NCI-H2107 (cell line): ENCODE measurements at regions not wholly inside any gene's neighbourhood (a gene's known extent, or its start where the extent isn't known, plus 50 kb on each side); places are given as distances from the start of the nearest gene placed in this dataset.

Source experiments
- DNase-seq: peaks from one replicate; lab custom pipeline; 2025; lab: John Stamatoyannopoulos, UW

- no peak for DNase-seq
These were observed 176.1 kb upstream of the TNP1 start for GRCh38 chr2:217035967-217036366.

GRCh38 chr2:217033186-217033585 is 173.3 kb upstream of the TNP1 start:
- no peak for DNase-seq

- DNase-seq, result no peak
These were observed 171.6 kb upstream of the TNP1 start for GRCh38 chr2:217031445-217031844.

GRCh38 chr2:217030081-217030480 is 170.2 kb upstream of the TNP1 start:
- no peak for DNase-seq

GRCh38 chr2:217028128-217028527 is 168.3 kb upstream of the TNP1 start:
- DNase-seq, result no peak

- no peak for DNase-seq
These were observed 167.6 kb upstream of the TNP1 start for GRCh38 chr2:217027414-217027813.

- DNase-seq, result no peak
These were observed 166.7 kb upstream of the TNP1 start for GRCh38 chr2:217026569-217026968.

GRCh38 chr2:217026161-217026560 is 166.3 kb upstream of the TNP1 start:
- no peak for DNase-seq

GRCh38 chr2:217023611-217024010 is 163.7 kb upstream of the TNP1 start:
- no peak for DNase-seq

- no peak for DNase-seq
These were observed 157.8 kb upstream of the TNP1 start for GRCh38 chr2:217017456-217018252.

GRCh38 chr2:217016796-217017419 is 157.0 kb upstream of the TNP1 start:
- DNase-seq, result no peak

GRCh38 chr2:217014328-217015105 is 154.7 kb upstream of the TNP1 start:
- DNase-seq, result no peak

- DNase-seq, result no peak
These were observed 154.1 kb upstream of the TNP1 start for GRCh38 chr2:217013926-217014325.

- DNase-seq, result no peak
These were observed 151.7 kb upstream of the TNP1 start for GRCh38 chr2:217011576-217011975.

GRCh38 chr2:217010173-217010572 is 150.3 kb upstream of the TNP1 start:
- no peak for DNase-seq

- no peak for DNase-seq
These were observed 148.9 kb upstream of the TNP1 start for GRCh38 chr2:217008794-217009193.

GRCh38 chr2:217006217-217006616 is 146.4 kb upstream of the TNP1 start:
- no peak for DNase-seq

GRCh38 chr2:217004656-217005055 is 144.8 kb upstream of the TNP1 start:
- no peak for DNase-seq

GRCh38 chr2:217001740-217002139 is 141.9 kb upstream of the TNP1 start:
- DNase-seq, result no peak

- DNase-seq, result no peak
These were observed 140.5 kb upstream of the TNP1 start for GRCh38 chr2:217000406-217000805.

- DNase-seq, result no peak
These were observed 136.5 kb upstream of the TNP1 start for GRCh38 chr2:216996279-216996845.

- DNase-seq, result no peak
These were observed 134.5 kb upstream of the TNP1 start for GRCh38 chr2:216994353-216994854.
